Natural killer cell (primary cell): ENCODE measurements at regions not wholly inside any gene's neighbourhood (a gene's known extent, or its start where the extent isn't known, plus 50 kb on each side); places are given as distances from the start of the nearest gene placed in this dataset.

Experiments
- ATAC-seq, 3 donors: fragments of 150-1000 bp in 2 of 3; fragments of 200-7000 bp in 1 of 3; cut with Tn5 transposase; 1 replicate in 1 of 3; 2 replicates in 2 of 3; pipeline ENCODE4 v1.10.0; 2021; ENCODE audit warnings: mild to moderate bottlenecking in 2 of 3, moderate library complexity in 2 of 3
- DNase-seq, 2 donors: peaks; one replicate each; pipeline versions ENCODE4 v3.0.0 to v3.0.0-alpha.2; 2013 to 2021; ENCODE audit warnings: mixed read lengths in 1 of 2
- H3K27ac ChIP-seq: one replicate; pipeline ENCODE4 v1.5.1; 2013; ENCODE audit warnings: mild to moderate bottlenecking, low read length
- H3K27me3 ChIP-seq: one replicate; pipeline ENCODE4 v1.6.1; 2013; ENCODE audit warnings: low read length; ENCODE audit not compliant: control insufficient read depth, insufficient read depth
- H3K36me3 ChIP-seq: one replicate; pipeline ENCODE4 v1.6.1; 2013; ENCODE audit warnings: low read length; ENCODE audit not compliant: control insufficient read depth, insufficient read depth
- H3K4me1 ChIP-seq: one replicate; pipeline ENCODE4 v1.6.1; 2013; ENCODE audit warnings: low read length; ENCODE audit not compliant: control insufficient read depth, insufficient read depth
- H3K4me3 ChIP-seq: one replicate; pipeline ENCODE4 v1.5.1; 2013; ENCODE audit warnings: low read length
- H3K9me3 ChIP-seq: one replicate; pipeline ENCODE4 v1.6.1; 2013; ENCODE audit warnings: low read length; ENCODE audit not compliant: control insufficient read depth, insufficient read depth
- H3K27ac Mint-ChIP-seq, 2 donors: one replicate each; pipeline ENCODE4 v1.8.0; 2022; ENCODE audit warnings: mild to moderate bottlenecking in 2 of 2, mixed read lengths in 2 of 2, moderate library complexity in 1 of 2
- H3K27me3 Mint-ChIP-seq, 2 donors: one replicate each; pipeline ENCODE4 v1.8.0; 2022; ENCODE audit warnings: low read depth in 2 of 2, mixed read lengths in 2 of 2
- H3K36me3 Mint-ChIP-seq: one replicate; pipeline ENCODE4 v1.8.0; 2022; ENCODE audit warnings: mixed read lengths
- H3K4me1 Mint-ChIP-seq, 2 donors: one replicate each; pipeline ENCODE4 v1.8.0; 2022; ENCODE audit warnings: mixed read lengths in 2 of 2
- H3K4me3 Mint-ChIP-seq: one replicate; pipeline ENCODE4 v1.8.0; 2022; ENCODE audit warnings: mild to moderate bottlenecking, moderate library complexity, mixed read lengths
- H3K9me3 Mint-ChIP-seq, 2 donors: one replicate each; pipeline ENCODE4 v1.8.0; 2022; ENCODE audit warnings: mixed read lengths in 2 of 2
- WGBS: methylation state at CpG from one replicate; pipeline ENCODE4 v1.1.7; 2013; ENCODE audit warnings: missing lambda C conversion rate; ENCODE audit not compliant: insufficient coverage; 5-methylcytosine and 5-hydroxymethylcytosine counted together
- intact Hi-C: fragments of 100-400 bp; cut with micrococcal nuclease; formaldehyde crosslinking; loops from one replicate; pipeline ENCODE4 v1.14.2; 2022
- TF ChIP-seq, protein P1 (sequence below): fragments of 200-600 bp; IDR thresholded peaks from one replicate; pipeline ENCODE4 v1.8.0; 2022; ENCODE audit warnings: antibody characterized with exemption

DNA sequence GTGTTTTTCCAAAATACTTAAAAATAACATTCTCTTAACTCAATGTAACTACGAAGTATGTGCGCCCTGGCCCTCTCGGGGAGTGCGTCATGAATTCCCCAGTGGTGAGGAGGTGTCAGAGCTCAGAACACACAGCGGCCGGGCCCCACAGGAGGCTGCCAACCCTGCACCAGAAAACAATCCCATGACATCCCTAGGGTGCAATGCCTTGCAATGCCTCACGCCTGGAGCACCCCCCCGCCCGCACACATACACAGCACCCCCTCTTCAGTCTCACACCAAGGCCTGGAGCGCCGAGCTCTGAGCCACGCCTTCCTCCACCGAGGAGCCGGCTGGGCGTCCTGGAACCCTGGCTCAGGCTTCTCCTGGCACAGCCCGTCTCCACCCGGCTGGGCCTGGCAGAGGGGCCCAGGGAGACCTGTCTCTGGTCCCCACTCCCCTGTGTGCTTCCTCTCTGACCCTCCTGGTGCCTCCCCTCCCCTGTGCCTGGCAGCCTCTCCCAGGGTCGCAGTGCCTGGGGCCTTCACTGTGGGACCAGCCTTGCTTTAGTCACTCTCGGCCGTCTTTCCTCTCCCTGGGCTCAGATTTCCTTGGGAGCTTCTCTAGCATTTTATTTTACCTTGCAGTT is 108.2 kb upstream of the ADRA2C start:
- Mint-ChIP-seq H3K36me3 (no peaks in the 10 kb centered on the region), H3K4me1 (no peaks in the 10 kb centered on the region), H3K27ac (no peak overlapping the region), H3K9me3 (no peaks in the 10 kb centered on the region), H3K27me3 (peaks cover 0 to 18% of the 10 kb centered on the region in 2 donors), H3K4me3 (no peak overlapping the region)
- intact Hi-C loops, result no loop called here
- H3K27ac ChIP-seq, result no peak overlapping the region
- TF ChIP-seq, protein P1, sequence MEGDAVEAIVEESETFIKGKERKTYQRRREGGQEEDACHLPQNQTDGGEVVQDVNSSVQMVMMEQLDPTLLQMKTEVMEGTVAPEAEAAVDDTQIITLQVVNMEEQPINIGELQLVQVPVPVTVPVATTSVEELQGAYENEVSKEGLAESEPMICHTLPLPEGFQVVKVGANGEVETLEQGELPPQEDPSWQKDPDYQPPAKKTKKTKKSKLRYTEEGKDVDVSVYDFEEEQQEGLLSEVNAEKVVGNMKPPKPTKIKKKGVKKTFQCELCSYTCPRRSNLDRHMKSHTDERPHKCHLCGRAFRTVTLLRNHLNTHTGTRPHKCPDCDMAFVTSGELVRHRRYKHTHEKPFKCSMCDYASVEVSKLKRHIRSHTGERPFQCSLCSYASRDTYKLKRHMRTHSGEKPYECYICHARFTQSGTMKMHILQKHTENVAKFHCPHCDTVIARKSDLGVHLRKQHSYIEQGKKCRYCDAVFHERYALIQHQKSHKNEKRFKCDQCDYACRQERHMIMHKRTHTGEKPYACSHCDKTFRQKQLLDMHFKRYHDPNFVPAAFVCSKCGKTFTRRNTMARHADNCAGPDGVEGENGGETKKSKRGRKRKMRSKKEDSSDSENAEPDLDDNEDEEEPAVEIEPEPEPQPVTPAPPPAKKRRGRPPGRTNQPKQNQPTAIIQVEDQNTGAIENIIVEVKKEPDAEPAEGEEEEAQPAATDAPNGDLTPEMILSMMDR, result no peak
- WGBS, result 65% methylated on average over 20 of the region's 20 CpGs
- no peaks in the 10 kb centered on the region for H3K9me3 ChIP-seq
- ATAC-seq (no peak), DNase-seq (no peak)
- H3K27me3 ChIP-seq, result peaks cover 2% of the 10 kb centered on the region
- no peaks in the 10 kb centered on the region for H3K36me3 ChIP-seq
- H3K4me1 ChIP-seq, result no peaks in the 10 kb centered on the region
- no peak overlapping the region for H3K4me3 ChIP-seq

DNA sequence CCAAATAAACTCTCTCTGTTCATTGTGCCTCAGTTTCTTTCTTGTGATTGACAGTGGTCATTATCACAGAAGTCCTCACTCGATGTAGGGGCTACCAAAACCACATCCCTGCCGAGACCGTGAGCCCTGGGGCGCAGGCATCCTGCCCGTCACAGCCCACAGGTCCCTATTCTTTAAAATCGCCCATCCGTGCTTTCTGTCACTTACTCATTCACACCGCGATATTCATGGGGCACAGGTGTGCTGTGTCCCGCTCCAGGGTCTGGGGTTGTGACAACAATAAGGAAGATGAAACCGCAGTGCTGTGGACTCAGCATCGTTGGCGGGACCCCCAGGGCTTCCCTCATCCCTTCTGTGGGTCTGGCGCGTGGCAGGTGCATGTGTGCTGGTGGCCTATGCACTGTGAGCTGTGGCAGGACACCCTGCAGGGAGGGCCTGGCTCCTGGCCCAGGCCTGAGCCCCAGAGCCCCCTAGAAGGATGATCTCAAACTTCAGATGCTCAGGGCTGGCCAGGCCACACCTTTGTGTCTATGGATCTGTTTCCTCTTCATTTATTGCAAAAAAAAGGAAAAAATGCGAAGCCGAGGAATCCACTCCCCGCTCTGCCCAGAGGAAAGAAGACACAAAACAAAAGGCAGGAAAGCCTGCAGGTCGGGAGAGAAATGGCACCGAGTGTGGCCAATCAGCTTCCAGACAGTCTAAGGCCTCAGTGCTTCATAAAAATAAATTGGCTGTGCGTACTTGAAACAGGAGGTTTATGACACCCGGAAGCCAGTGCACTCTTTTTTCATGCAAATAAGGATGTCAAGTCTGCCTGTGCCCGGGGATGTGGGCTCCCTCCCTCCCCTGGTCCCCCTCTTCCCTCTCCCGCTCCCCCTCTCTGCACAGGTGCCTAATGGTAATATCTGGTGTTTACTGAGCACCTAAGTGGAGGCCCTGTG is 109.5 kb upstream of the ADRA2C start:
- Histone ChIP-seq H3K4me3 (no peak overlapping the region), H3K9me3 (no peaks in the 10 kb centered on the region), H3K27ac (no peak overlapping the region), H3K4me1 (no peaks in the 10 kb centered on the region), H3K36me3 (no peaks in the 10 kb centered on the region), H3K27me3 (peaks cover 2% of the 10 kb centered on the region)
- no peak overlapping the region for H3K27ac Mint-ChIP-seq
- H3K9me3 Mint-ChIP-seq, result no peaks in the 10 kb centered on the region
- no peaks in the 10 kb centered on the region for H3K4me1 Mint-ChIP-seq
- H3K4me3 Mint-ChIP-seq, result no peak overlapping the region
- DNase-seq (no peak), ATAC-seq (no peak)
- TF ChIP-seq, protein P1, result no peak
- intact Hi-C loops, result no loop called here
- 68% methylated on average over 24 of the region's 24 CpGs for WGBS
- H3K27me3 Mint-ChIP-seq, result peaks cover 0 to 18% of the 10 kb centered on the region in 2 donors
- no peaks in the 10 kb centered on the region for H3K36me3 Mint-ChIP-seq

- no peaks in the 10 kb centered on the region for H3K36me3 ChIP-seq
- H3K9me3 Mint-ChIP-seq, result no peaks in the 10 kb centered on the region
- no peaks in the 10 kb centered on the region for H3K4me1 Mint-ChIP-seq
- no peak overlapping the region for H3K27ac ChIP-seq
- WGBS, result 50% methylated on average over 8 of the region's 8 CpGs
- peaks cover 2% of the 10 kb centered on the region for H3K27me3 ChIP-seq
- no peak for ATAC-seq
- no peak overlapping the region for H3K4me3 Mint-ChIP-seq
- no peaks in the 10 kb centered on the region for H3K4me1 ChIP-seq
- H3K27me3 Mint-ChIP-seq, result peaks cover 0 to 18% of the 10 kb centered on the region in 2 donors
- TF ChIP-seq, protein P1, result no peak
- H3K9me3 ChIP-seq, result no peaks in the 10 kb centered on the region
- DNase-seq, result no peak
- H3K36me3 Mint-ChIP-seq, result no peaks in the 10 kb centered on the region
- H3K27ac Mint-ChIP-seq, result no peak overlapping the region
- no peak overlapping the region for H3K4me3 ChIP-seq
- intact Hi-C loops, result no loop called here
These were observed 110.2 kb upstream of the ADRA2C start for GRCh38 chr4:3655963-3656362.
